HUES6 (cell line): ENCODE measurements at regions not wholly inside any gene's neighbourhood (a gene's known extent, or its start where the extent isn't known, plus 50 kb on each side); places are given as distances from the start of the nearest gene placed in this dataset.

Experiments
- H3K27ac ChIP-seq: 2 replicates; pipeline ENCODE4 v1.7.0; 2013; ENCODE audit warnings: low read depth, mild to moderate bottlenecking, low read length, inconsistent platforms
- H3K27me3 ChIP-seq: 2 replicates; pipeline ENCODE4 v1.6.1; 2013; ENCODE audit warnings: low read length; ENCODE audit not compliant: control insufficient read depth, insufficient read depth
- H3K36me3 ChIP-seq: 2 replicates; pipeline ENCODE4 v1.6.1; 2013; ENCODE audit warnings: low read length; ENCODE audit not compliant: control insufficient read depth, insufficient read depth
- H3K4me1 ChIP-seq: 2 replicates; pipeline ENCODE4 v1.6.1; 2013; ENCODE audit warnings: low read length; ENCODE audit not compliant: control insufficient read depth, insufficient read depth
- H3K4me3 ChIP-seq: 2 replicates; pipeline ENCODE4 v1.5.1; 2013; ENCODE audit warnings: low read depth, low read length
- H3K9ac ChIP-seq: one replicate; pipeline ENCODE4 v1.6.1; 2013; ENCODE audit warnings: mild to moderate bottlenecking, low read length
- H3K9me3 ChIP-seq: 2 replicates; pipeline ENCODE4 v1.6.1; 2013; ENCODE audit warnings: low read depth, low read length; ENCODE audit not compliant: control insufficient read depth, insufficient read depth

- no peak overlapping the region for H3K9ac ChIP-seq
- H3K27me3 ChIP-seq, result no peaks in the 10 kb centered on the region
- no peaks in the 10 kb centered on the region for H3K36me3 ChIP-seq
- H3K9me3 ChIP-seq, result peaks cover 6% of the 10 kb centered on the region; the same call in 1 of the 2 replicates
- no peak overlapping the region for H3K4me3 ChIP-seq
- no peaks in the 10 kb centered on the region for H3K4me1 ChIP-seq
- H3K27ac ChIP-seq, result no peak overlapping the region
Observed at GRCh38 chr10:107341281-107341680, 176.8 kb upstream of the SORCS1 start.

GRCh38 chr10:107340326-107340725 lies 175.8 kb upstream of the SORCS1 start:
- Histone ChIP-seq H3K4me3 (no peak overlapping the region), H3K9ac (no peak overlapping the region), H3K4me1 (no peaks in the 10 kb centered on the region), H3K9me3 (peaks cover 6% of the 10 kb centered on the region; the same call in 1 of the 2 replicates), H3K36me3 (no peaks in the 10 kb centered on the region), H3K27me3 (no peaks in the 10 kb centered on the region), H3K27ac (no peak overlapping the region)

GRCh38 chr10:107336061-107336460 lies 171.6 kb upstream of the SORCS1 start:
- H3K27me3 ChIP-seq, result no peaks in the 10 kb centered on the region
- H3K27ac ChIP-seq, result no peak overlapping the region
- no peak overlapping the region for H3K4me3 ChIP-seq
- no peaks in the 10 kb centered on the region for H3K36me3 ChIP-seq
- no peak overlapping the region for H3K9ac ChIP-seq
- H3K9me3 ChIP-seq, result no peaks in the 10 kb centered on the region
- no peaks in the 10 kb centered on the region for H3K4me1 ChIP-seq

- Histone ChIP-seq H3K4me1 (no peaks in the 10 kb centered on the region), H3K36me3 (no peaks in the 10 kb centered on the region), H3K4me3 (no peak overlapping the region), H3K27me3 (no peaks in the 10 kb centered on the region), H3K27ac (no peak overlapping the region), H3K9ac (no peak overlapping the region), H3K9me3 (no peaks in the 10 kb centered on the region)
Observed at GRCh38 chr10:107317592-107317991, 153.1 kb upstream of the SORCS1 start.

DNA sequence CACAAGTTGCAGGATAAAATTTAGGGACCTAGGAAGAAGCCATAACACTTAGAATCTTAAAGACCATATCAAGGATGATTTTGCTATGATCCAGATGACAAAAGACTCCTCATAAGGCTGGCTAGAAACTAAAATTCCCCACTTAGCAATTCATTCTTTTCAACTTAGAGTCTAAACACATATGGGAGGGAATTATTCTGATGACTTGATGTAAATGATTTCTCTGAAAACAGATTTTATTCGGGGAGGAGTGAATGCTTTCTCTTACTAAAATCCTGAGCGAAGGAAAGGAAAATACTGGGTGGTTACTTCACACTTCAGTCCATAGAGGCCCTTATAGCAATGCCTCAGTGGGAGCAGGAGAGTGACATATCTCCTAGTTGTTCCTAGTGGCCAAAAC lies 138.7 kb upstream of the SORCS1 start:
- Histone ChIP-seq H3K27me3 (no peaks in the 10 kb centered on the region), H3K4me1 (no peaks in the 10 kb centered on the region), H3K27ac (no peak overlapping the region), H3K36me3 (no peaks in the 10 kb centered on the region), H3K4me3 (no peak overlapping the region), H3K9me3 (no peaks in the 10 kb centered on the region), H3K9ac (no peak overlapping the region)

DNA sequence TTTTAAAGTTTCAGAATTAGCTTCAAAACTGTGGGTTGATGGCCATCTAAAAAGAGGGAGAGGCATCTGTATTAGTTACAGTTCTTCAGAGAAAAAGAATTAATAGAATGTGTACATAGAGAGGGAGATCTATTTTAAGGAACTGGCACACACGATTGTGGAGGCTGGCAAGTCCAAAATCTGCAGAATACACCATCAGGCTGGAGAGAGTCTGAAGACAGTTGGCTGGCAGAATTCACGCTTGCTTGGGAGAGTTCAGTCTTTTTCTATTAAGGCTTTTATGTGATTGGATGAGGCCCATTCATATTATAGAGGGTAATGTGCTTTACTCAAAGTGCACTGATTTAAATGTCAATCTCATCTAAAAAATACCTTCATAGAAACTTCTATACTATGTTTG lies 135.1 kb upstream of the SORCS1 start:
- H3K27me3 ChIP-seq, result no peaks in the 10 kb centered on the region
- H3K9me3 ChIP-seq, result no peaks in the 10 kb centered on the region
- H3K4me3 ChIP-seq, result no peak overlapping the region
- no peak overlapping the region for H3K27ac ChIP-seq
- no peaks in the 10 kb centered on the region for H3K36me3 ChIP-seq
- H3K9ac ChIP-seq, result no peak overlapping the region
- H3K4me1 ChIP-seq, result no peaks in the 10 kb centered on the region

DNA sequence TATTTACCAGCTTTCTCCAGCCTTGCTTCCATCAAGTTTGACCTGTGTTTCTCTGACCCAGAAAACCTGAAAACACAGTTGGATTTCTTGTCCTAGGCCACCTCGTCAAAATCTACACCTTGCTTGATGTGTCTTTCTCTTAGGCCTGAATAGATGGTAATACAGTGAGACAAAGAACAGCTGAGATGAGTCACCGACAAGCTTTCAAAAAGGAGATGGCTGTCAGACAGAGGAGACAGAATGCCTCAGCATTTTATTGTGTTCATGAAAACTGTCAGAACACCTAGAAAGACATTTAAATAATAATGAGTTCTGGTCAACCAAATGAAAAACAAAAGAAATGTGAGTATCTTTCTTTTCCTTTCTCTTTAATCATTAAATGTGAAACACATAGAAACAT lies 119.7 kb upstream of the SORCS1 start:
- Histone ChIP-seq H3K27ac (no peak overlapping the region), H3K9ac (no peak overlapping the region), H3K27me3 (no peaks in the 10 kb centered on the region), H3K4me1 (no peaks in the 10 kb centered on the region), H3K4me3 (no peak overlapping the region), H3K9me3 (no peaks in the 10 kb centered on the region), H3K36me3 (no peaks in the 10 kb centered on the region)

- Histone ChIP-seq H3K9me3 (no peaks in the 10 kb centered on the region), H3K9ac (no peak overlapping the region), H3K4me1 (no peaks in the 10 kb centered on the region), H3K27me3 (no peaks in the 10 kb centered on the region), H3K27ac (no peak overlapping the region), H3K4me3 (no peak overlapping the region), H3K36me3 (no peaks in the 10 kb centered on the region)
Observed at GRCh38 chr10:107280293-107280692, 115.8 kb upstream of the SORCS1 start.

DNA sequence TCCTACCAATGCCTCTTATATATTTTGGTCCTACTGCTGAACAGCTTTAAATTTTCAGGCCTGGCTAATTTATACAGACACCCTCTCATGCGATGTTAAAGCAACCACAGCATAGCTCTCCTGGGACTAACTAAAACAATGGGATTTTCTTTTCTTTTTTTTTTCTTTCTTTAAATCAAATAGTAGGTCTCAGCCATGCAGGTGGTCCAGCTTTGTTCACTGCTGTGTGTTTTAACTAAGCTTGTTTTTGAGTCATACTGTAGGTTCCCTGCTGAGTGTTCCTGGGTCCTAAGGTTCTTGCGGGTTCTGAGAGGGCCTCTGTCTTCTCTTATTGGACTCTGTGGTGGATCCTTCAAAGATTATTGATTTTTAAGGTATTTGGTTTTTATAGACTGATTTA lies 113.1 kb upstream of the SORCS1 start:
- no peaks in the 10 kb centered on the region for H3K27me3 ChIP-seq
- H3K9me3 ChIP-seq, result no peaks in the 10 kb centered on the region
- H3K36me3 ChIP-seq, result no peaks in the 10 kb centered on the region
- H3K9ac ChIP-seq, result no peak overlapping the region
- H3K4me1 ChIP-seq, result no peaks in the 10 kb centered on the region
- H3K27ac ChIP-seq, result no peak overlapping the region
- no peak overlapping the region for H3K4me3 ChIP-seq

GRCh38 chr10:107275806-107276205 lies 111.3 kb upstream of the SORCS1 start:
- Histone ChIP-seq H3K4me1 (no peaks in the 10 kb centered on the region), H3K27me3 (no peaks in the 10 kb centered on the region), H3K9me3 (no peaks in the 10 kb centered on the region), H3K9ac (no peak overlapping the region), H3K36me3 (no peaks in the 10 kb centered on the region), H3K4me3 (no peak overlapping the region), H3K27ac (no peak overlapping the region)

GRCh38 chr10:107269626-107270025 lies 105.1 kb upstream of the SORCS1 start:
- Histone ChIP-seq H3K27me3 (no peaks in the 10 kb centered on the region), H3K4me1 (no peaks in the 10 kb centered on the region), H3K9ac (no peak overlapping the region), H3K27ac (no peak overlapping the region), H3K4me3 (no peak overlapping the region), H3K9me3 (no peaks in the 10 kb centered on the region), H3K36me3 (no peaks in the 10 kb centered on the region)

- Histone ChIP-seq H3K4me3 (no peak overlapping the region), H3K36me3 (no peaks in the 10 kb centered on the region), H3K27me3 (no peaks in the 10 kb centered on the region), H3K9ac (no peak overlapping the region), H3K27ac (no peak overlapping the region), H3K9me3 (no peaks in the 10 kb centered on the region), H3K4me1 (no peaks in the 10 kb centered on the region)
Observed at GRCh38 chr10:107264742-107265141, 100.2 kb upstream of the SORCS1 start.
